ENCODE measurements at regions not wholly inside any gene's neighbourhood (a gene's known extent, or its start where the extent isn't known, plus 50 kb on each side); places are given as distances from the start of the nearest gene placed in this dataset.

GRCh38 chr21:35792569-35793305, 267.6 kb downstream of the SETD4 start:
- DNase-seq, result peak; percentile 40 to 65

- DNase-seq, result no peak
Observed at GRCh38 chr21:35791541-35792325, 268.6 kb downstream of the SETD4 start.

GRCh38 chr21:35783721-35784120, 276.6 kb downstream of the SETD4 start:
- DNase-seq, result no peak

DNA sequence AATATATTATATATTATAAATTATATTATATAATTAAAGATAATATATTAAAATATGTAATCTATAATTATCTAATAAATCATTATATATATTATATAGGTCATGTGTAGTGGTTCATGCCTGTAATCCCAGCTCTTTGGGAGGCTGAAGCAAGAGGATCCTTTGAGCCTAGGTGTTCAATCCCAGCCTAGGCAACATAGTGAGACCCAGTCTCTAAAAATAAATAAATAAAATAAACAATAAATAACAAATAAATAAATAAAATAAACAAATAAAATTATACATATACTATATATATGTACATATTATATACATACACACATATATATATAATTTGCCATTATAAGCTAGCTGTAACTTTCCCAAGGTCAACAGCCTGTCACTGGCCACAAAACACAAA, 277.7 kb downstream of the SETD4 start:
- DNase-seq, result no peak

DNA sequence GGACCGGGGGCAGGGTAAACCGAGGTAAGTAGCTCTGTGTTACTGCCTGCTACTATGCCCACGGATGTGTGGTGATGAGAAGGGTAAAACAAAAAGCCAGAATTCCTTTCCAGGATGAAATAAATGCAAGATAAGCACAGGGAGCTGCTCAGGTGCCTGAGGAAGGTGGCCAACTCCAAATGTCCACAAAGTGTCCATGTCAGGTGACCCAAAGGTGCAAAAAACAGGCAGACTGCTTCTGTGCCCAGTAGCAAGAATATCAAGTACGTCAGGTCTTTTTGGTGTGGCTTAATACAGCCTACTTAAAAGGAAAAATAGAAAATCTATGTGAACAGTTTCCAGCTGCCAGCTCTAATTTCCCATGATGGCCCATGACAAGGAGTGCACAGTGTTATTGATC, 279.3 kb downstream of the SETD4 start:
- no peak for DNase-seq

DNA sequence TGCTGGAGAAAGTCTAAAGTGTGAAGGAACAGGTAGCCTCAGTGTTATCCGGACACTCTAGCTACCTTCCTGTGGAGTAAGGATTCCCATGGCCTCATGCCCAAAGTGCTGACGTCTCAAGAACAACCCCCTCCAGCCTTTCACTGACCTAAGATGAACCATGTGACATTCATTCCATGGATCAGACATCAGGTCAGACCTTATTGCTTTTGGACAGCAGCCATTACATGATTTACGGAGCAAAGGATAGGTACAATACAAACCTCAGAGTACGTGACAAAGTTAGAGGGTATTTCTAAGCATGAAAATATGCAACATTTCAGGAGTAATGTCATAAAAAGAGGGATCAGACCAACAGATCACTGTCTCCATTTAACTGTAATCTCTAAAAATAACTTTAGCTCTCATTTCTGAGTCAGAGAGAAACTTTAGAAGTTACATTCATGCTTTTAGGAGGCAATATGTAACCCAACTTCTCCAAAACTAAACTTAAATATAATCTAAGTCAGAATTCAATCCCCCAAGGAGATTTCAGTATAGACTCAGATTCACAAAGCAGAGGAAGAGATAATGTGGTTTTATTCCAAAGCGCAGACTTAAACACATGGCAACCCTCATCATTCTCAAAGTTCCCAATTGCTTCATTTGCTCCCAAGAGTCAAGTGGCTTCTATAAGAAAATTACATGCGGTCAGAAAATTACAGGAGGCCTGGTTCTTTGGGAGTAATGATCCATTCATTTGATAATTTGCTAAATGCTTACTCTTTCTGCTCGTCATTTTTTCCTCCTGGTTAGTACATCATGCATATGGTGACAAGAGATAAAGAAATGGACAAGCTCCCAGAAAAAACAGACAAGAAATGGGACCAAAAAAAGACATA, 280.4 kb downstream of the SETD4 start:
- no peak for DNase-seq

DNA sequence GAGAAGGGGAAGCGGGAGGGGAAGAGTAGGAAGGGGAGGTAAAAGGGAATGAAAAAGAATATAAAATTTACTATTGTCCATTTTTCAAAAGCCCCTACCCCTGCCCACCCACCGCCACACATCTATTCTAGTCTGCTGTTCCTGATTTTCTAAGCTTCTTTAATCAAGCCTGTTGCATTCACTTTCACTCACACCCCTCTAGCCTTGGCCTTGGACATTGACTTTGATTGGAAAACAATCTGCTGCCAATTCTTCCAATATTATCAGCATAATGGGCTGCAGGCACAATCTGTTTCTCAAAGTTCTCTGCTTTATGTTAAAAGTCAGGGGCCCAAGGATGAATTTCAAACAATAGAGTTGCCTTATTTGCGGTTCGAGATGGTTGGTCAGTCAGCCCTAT, 281.2 kb downstream of the SETD4 start:
- no peak for DNase-seq

DNA sequence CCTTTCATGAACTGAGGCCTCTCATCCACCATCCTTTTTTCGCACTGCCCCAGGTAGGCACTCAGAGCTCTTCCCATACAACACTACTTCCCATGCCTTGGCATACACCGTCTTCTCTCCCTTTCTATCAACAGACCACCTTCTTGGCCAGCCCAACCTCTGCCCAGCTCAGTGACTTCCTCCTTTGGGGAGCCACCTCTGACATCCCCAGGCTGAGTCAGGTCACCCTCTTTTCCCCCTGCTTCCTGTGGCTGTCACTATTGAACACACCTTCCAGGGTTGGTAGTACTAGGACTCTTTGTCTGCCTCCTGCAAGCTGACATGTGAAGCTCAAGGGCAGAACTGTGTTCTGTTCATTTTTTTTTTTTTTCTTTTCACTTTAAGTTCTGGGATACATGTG, 283.2 kb downstream of the SETD4 start:
- no peak for DNase-seq

GRCh38 chr21:35775778-35776544, 284.4 kb downstream of the SETD4 start:
- no peak for DNase-seq

GRCh38 chr21:35770101-35770945, 290.0 kb downstream of the SETD4 start:
- DNase-seq, result no peak

- no peak for DNase-seq
Observed at GRCh38 chr21:35768187-35768586, 292.1 kb downstream of the SETD4 start.

GRCh38 chr21:35764586-35764985, 295.7 kb downstream of the SETD4 start:
- no peak for DNase-seq

DNA sequence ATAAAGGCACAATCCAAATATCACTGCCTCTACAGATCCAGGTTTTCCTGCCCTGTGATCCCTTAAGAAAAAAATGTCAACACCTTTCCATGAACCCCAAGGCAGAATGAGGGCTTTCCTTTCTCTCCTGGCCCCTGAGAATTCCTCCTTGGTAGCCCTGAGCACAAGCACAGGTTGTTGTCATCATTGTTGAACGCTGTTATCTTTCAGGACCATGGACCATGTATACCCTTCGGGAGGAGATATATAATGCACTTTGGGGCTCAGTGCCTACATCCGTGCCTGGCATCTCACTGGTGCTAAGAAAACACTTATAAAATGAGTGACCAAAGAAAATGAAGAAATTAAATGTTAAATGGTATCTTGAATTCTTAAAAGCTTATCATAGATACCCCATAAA, 296.2 kb downstream of the SETD4 start:
- no peak for DNase-seq

DNA sequence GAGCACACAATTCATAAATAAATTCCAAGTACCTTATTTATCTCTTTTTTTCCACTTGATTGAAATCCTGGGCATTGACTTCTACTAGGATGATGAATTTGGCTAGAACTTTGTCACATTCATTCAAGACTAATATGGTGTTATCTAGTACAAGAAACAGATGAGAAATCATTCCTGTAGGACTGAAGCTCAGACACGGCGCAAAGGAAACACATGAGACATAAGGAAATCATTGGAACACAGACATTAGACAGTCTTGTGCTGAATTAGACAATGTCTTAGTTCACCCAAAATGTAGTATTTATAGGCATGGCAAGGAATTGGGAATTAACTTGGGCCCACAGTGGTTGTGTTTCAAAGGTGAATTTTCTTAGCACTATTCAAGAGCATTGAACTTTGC, 305.7 kb downstream of the SETD4 start:
- no peak for DNase-seq

- peak in 1 of 2 experiments; percentile 30 for DNase-seq
Observed at GRCh38 chr21:35753308-35753707, 307.0 kb downstream of the SETD4 start.

GRCh38 chr21:35751171-35751570, 309.2 kb downstream of the SETD4 start:
- DNase-seq, result no peak

DNA sequence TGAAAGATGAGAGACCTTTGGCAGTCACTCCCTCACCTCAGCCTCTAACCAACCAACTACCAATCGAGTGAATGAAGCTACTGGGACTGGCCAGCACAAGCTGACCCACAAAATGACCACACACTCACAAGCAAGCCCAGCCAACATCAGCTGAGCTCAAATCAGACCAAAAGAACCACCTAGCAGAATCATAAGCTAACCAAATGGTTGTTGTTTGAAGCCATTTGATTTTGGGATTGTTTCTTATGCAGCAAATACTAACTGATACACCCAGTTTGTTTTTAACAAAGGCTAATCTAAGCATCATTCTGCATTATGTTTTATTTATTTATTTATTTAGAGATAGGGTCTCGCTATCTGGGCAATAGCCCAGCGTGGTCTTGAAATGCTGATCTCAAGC, 310.4 kb downstream of the SETD4 start:
- DNase-seq, result no peak

GRCh38 chr21:35748678-35749314, 311.5 kb downstream of the SETD4 start:
- DNase-seq, result no peak

DNA sequence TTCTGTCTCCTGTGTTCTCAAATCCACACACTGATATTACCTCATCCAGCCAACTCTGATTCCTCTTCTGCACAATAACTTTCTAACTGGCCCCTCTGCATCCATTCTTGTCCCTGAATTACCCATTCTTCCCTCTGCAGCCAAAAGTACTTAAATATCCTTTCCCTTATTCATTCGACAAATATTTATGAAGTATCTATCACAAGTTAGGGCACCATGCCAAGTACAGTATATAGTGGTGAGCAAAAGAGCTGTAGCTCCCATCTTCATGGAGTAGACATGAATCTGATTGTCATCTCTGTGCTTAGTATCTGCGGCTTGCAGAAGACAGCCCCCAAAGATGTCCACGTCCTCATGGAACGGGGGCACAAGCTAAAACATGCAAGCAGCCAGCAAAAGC, 316.8 kb downstream of the SETD4 start:
- no peak for DNase-seq

DNA sequence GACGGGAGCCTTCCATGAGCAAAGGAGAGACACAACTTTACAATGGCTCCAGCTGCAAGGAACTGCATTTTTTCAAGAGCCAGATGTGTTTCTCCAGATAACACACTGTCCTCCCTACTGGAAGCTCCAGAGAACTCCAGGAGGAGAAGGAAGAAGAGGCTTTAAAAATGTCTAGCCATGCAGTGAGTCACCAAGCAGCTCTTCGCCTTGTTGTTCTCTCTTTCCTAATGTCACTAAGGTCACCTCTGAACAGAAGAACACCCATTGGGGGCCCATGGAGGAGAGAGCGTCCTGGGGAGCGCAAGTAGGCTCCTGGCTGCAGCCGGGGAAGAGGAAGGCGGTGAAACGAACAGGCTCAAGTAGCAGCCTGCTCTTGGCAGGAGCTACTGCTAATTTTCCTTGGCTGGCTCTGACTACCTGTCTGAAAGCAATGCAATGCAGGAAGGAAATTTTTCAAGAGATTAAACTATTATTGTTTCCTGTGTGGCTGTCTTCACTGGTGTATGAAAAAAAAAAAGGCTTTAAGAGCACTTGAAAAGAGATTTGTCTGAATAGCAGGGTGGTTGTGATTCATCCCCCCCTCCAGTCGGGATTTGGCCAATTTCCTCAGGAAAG, 321.9 kb downstream of the SETD4 start:
- DNase-seq, result no peak

- DNase-seq, result no peak
Observed at GRCh38 chr21:35737899-35738346, 322.4 kb downstream of the SETD4 start.

Data from NCI-H526 (cell line).